Neuronal stem cell (in vitro differentiated cells): ENCODE measurements at regions not wholly inside any gene's neighbourhood (a gene's known extent, or its start where the extent isn't known, plus 50 kb on each side); places are given as distances from the start of the nearest gene placed in this dataset.

Experiments used
- DNase-seq: peaks from one replicate; pipeline ENCODE4 v3.0.0-alpha.2; 2013; ENCODE audit warnings: low spot score
- H2AFZ ChIP-seq: one replicate; pipeline ENCODE4 v1.6.1; 2013; ENCODE audit warnings: mild to moderate bottlenecking, low read length, inconsistent platforms
- H2AK5ac ChIP-seq: 2 replicates; pipeline ENCODE4 v1.6.1; 2013; ENCODE audit warnings: low read depth, mild to moderate bottlenecking, inconsistent platforms, low read length, moderate library complexity, mixed read lengths
- H2BK120ac ChIP-seq: 2 replicates; pipeline ENCODE4 v1.6.1; 2013; ENCODE audit warnings: low read depth, mild to moderate bottlenecking, inconsistent platforms, low read length, moderate library complexity, mixed read lengths
- H2BK12ac ChIP-seq: one replicate; pipeline ENCODE4 v1.6.1; 2013; ENCODE audit warnings: low read length, inconsistent platforms
- H2BK15ac ChIP-seq: 2 replicates; pipeline ENCODE4 v1.6.1; 2013; ENCODE audit warnings: mild to moderate bottlenecking, low read length, inconsistent platforms, mixed read lengths
- H2BK5ac ChIP-seq: one replicate; pipeline ENCODE4 v1.6.1; 2013; ENCODE audit warnings: inconsistent platforms, mild to moderate bottlenecking, low read length, moderate library complexity
- H3K14ac ChIP-seq: one replicate; pipeline ENCODE4 v1.6.1; 2013; ENCODE audit warnings: low read length, inconsistent platforms
- H3K18ac ChIP-seq: 2 replicates; pipeline ENCODE4 v1.6.1; 2013; ENCODE audit warnings: low read length, inconsistent platforms
- H3K23ac ChIP-seq: 2 replicates; pipeline ENCODE4 v1.6.1; 2013; ENCODE audit warnings: low read depth, mild to moderate bottlenecking, mixed read lengths, low read length, inconsistent platforms; ENCODE audit not compliant: poor library complexity
- H3K27ac ChIP-seq: replicated peaks from 3 replicates; pipeline ENCODE4 v1.5.1; 2013; ENCODE audit warnings: low read length, inconsistent platforms
- H3K27me3 ChIP-seq, 3 experiments: 2 replicates each; pipeline ENCODE4 v1.6.1; 2013; ENCODE audit warnings: low read length in 3 of 3, mild to moderate bottlenecking in 2 of 3, inconsistent platforms in 1 of 3, low read depth in 1 of 3, mixed read lengths in 1 of 3, moderate library complexity in 1 of 3; ENCODE audit not compliant: control insufficient read depth in 3 of 3, insufficient read depth in 3 of 3
- H3K36me3 ChIP-seq, 2 donors: replicated peaks in 1 of 2; 2 replicates each; pipeline ENCODE4 v1.6.1; 2013; ENCODE audit warnings: low read length in 2 of 2; ENCODE audit not compliant: control insufficient read depth in 2 of 2, insufficient read depth in 2 of 2
- H3K4ac ChIP-seq: 2 replicates; pipeline ENCODE4 v1.6.1; 2013; ENCODE audit warnings: inconsistent platforms, mild to moderate bottlenecking, low read length, moderate library complexity
- H3K4me1 ChIP-seq, 2 donors: 1 replicate in 1 of 2; 2 replicates in 1 of 2; pipeline ENCODE4 v1.6.1; 2013; ENCODE audit warnings: low read length in 2 of 2, low read depth in 1 of 2; ENCODE audit not compliant: control insufficient read depth in 2 of 2, insufficient read depth in 1 of 2
- H3K4me2 ChIP-seq: one replicate; pipeline ENCODE4 v1.6.1; 2013; ENCODE audit warnings: mild to moderate bottlenecking, low read length, inconsistent platforms; ENCODE audit not compliant: insufficient read depth, poor library complexity, severe bottlenecking
- H3K4me3 ChIP-seq, 2 donors: 2 replicates each; pipeline ENCODE4 v1.5.1; 2013; ENCODE audit warnings: low read length in 2 of 2, mild to moderate bottlenecking in 2 of 2, inconsistent platforms in 1 of 2, moderate library complexity in 1 of 2
- H3K79me1 ChIP-seq: one replicate; pipeline ENCODE4 v1.6.1; 2013; ENCODE audit warnings: low read depth, mild to moderate bottlenecking, inconsistent platforms, low read length, moderate library complexity
- H3K9ac ChIP-seq: one replicate; pipeline ENCODE4 v1.6.1; 2013; ENCODE audit warnings: mild to moderate bottlenecking, low read depth, low read length, inconsistent platforms; ENCODE audit not compliant: poor library complexity
- H3K9me3 ChIP-seq, 2 donors: replicated peaks in 1 of 2; 2 replicates each; pipeline versions ENCODE3 to v1.6.1; 2013; ENCODE audit warnings: low read length in 2 of 2, mild to moderate bottlenecking in 2 of 2, inconsistent platforms in 1 of 2, low read depth in 1 of 2, mixed read lengths in 1 of 2, moderate library complexity in 1 of 2; ENCODE audit not compliant: control insufficient read depth in 2 of 2, insufficient read depth in 1 of 2
- H4K8ac ChIP-seq: one replicate; pipeline ENCODE4 v1.6.1; 2013; ENCODE audit warnings: low read depth, mild to moderate bottlenecking, inconsistent platforms, low read length, moderate library complexity
- H4K91ac ChIP-seq: one replicate; pipeline ENCODE4 v1.6.1; 2013; ENCODE audit warnings: low read length, low read depth, mild to moderate bottlenecking, inconsistent platforms; ENCODE audit not compliant: poor library complexity
- WGBS, 2 donors: extraction: QIAGEN DNeasy Blood & Tissue Kit; methylation state at CpG; one replicate each; pipeline ENCODE4 v1.1.7; 2013; ENCODE audit warnings: missing lambda C conversion rate in 2 of 2, mixed read lengths in 1 of 2; ENCODE audit not compliant: insufficient read length in 2 of 2, insufficient replicate concordance in 1 of 2; ENCODE audit errors: extremely low coverage in 2 of 2; 5-methylcytosine and 5-hydroxymethylcytosine counted together

DNA sequence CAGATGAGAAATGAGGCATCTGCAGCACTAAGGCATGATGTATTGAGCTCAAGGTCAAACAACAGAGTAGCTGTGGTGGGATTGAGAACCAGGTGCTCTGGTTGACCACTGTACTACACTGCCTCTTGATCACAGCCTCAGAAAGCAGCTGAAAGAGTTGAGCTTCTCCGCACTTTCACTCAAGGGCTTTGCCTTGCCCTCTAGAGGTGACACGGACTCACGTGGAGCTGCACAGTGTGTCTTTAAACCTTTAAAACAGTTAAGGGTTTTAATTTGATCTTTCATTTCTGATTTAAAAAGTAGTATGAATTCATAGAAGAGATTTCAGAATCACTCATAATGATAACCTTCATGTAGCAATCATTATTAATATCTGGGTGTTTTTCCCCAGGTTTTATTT, 132.5 kb downstream of the RWDD3 start:
- Histone ChIP-seq H3K4me3 (no peak overlapping the region), H2BK5ac (no peak overlapping the region), H3K14ac (no peak overlapping the region), H2BK120ac (no peak overlapping the region), H3K27ac (no peak overlapping the region), H3K79me1 (no peaks in the 10 kb centered on the region), H2AFZ (no peak overlapping the region), H3K27me3 (no peaks in the 10 kb centered on the region), H2BK15ac (no peak overlapping the region), H4K91ac (no peak overlapping the region), H3K9ac (no peak overlapping the region), H2BK12ac (no peak overlapping the region), H3K4ac (no peak overlapping the region), H3K9me3 (no peaks in the 10 kb centered on the region), H2AK5ac (no peak overlapping the region), H3K36me3 (no peaks in the 10 kb centered on the region), H3K4me2 (no peak overlapping the region), H3K18ac (no peak overlapping the region), H3K23ac (no peak overlapping the region), H4K8ac (no peak overlapping the region), H3K4me1 (peaks cover 0 to 5% of the 10 kb centered on the region in 2 donors)
- no peak for DNase-seq
- WGBS, 2 donors = no CpG with 5 or more reads among the region's 3 CpGs

DNA sequence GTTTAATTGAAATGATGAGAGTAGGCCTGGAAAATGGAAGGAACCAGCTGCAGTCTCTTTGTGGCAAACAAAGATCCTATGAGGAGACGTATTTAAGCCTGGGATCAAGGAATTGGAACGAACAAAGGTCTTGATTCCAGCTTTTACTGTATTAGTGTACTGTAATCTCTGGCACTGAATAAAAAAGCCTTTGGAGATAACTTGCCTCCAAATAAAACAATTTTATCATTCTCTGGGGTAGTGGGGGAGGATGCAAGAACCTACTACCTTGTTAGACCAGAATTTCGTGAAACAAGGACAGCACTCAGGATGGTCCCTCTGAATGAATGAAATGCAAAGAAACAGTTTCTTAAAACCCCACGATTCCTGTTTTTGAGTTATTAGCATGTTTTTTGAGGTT, 134.2 kb downstream of the RWDD3 start:
- Histone ChIP-seq H3K23ac (no peak overlapping the region), H4K8ac (no peak overlapping the region), H3K4me2 (no peak overlapping the region), H3K9me3 (no peaks in the 10 kb centered on the region), H3K79me1 (no peaks in the 10 kb centered on the region), H2AK5ac (no peak overlapping the region), H2AFZ (no peak overlapping the region), H3K14ac (no peak overlapping the region), H3K27ac (no peak overlapping the region), H3K18ac (no peak overlapping the region), H2BK12ac (no peak overlapping the region), H3K9ac (no peak overlapping the region), H3K27me3 (no peaks in the 10 kb centered on the region), H2BK5ac (no peak overlapping the region), H2BK15ac (no peak overlapping the region), H2BK120ac (no peak overlapping the region), H3K4ac (no peak overlapping the region), H3K4me3 (no peak overlapping the region), H3K36me3 (no peaks in the 10 kb centered on the region), H3K4me1 (peaks cover 0 to 5% of the 10 kb centered on the region in 2 donors), H4K91ac (no peak overlapping the region)
- no peak for DNase-seq
- no CpG with 5 or more reads among the region's 4 CpGs for WGBS, 2 donors

DNA sequence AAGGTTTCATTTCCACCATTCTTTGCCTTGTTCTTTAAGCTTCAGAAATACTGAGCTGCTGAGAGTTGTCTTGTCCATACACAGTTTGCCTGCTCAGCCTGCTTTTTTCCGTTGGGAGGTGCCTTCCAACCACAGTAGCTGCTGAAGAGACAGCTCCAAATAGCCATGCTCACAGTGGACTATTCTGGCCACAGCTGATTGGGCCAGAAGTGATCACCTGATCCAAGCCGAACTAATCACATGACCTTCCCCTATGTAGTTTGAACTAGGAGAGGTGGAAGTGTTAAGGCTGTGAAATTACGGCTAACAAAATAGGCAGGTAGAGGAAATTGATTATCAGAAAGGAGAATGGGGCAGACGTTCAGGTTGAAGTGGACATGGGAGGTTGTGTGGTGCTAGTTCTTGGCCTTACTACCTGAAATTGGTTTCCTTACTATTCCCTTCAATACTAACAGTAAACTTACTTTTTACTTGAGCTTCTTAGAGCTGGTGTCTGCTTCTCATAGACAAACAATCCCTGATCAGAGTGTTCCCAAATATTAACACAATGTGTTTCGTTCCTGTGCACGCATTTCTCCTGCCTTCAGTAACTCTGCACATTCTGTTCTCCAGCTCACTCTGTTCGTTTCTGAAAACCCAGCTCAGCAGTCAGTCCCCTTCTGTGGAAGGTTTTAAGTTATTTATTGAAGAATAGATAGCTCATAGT, 136.1 kb downstream of the RWDD3 start:
- H3K9ac ChIP-seq = no peak overlapping the region
- H4K8ac ChIP-seq = no peak overlapping the region
- H2AFZ ChIP-seq = peak overlapping the region; percentile 21
- H3K4me2 ChIP-seq = no peak overlapping the region
- no peak overlapping the region for H3K27ac ChIP-seq
- no peaks in the 10 kb centered on the region for H3K27me3 ChIP-seq
- H2BK5ac ChIP-seq = no peak overlapping the region
- H3K4me3 ChIP-seq = peak overlapping the region in 1 of 2 donors; percentile 51
- no peak overlapping the region for H2BK12ac ChIP-seq
- H3K18ac ChIP-seq = no peak overlapping the region
- no peak overlapping the region for H2AK5ac ChIP-seq
- H3K23ac ChIP-seq = no peak overlapping the region
- peaks cover 0 to 5% of the 10 kb centered on the region in 2 donors for H3K4me1 ChIP-seq
- no peak overlapping the region for H4K91ac ChIP-seq
- H3K36me3 ChIP-seq = no peaks in the 10 kb centered on the region
- no peaks in the 10 kb centered on the region for H3K79me1 ChIP-seq
- WGBS, 2 donors = no CpG with 5 or more reads among the region's 7 CpGs
- H2BK15ac ChIP-seq = no peak overlapping the region
- peaks cover 0 to 1% of the 10 kb centered on the region in 2 donors for H3K9me3 ChIP-seq
- DNase-seq = no peak
- no peak overlapping the region for H2BK120ac ChIP-seq
- H3K4ac ChIP-seq = no peak overlapping the region
- H3K14ac ChIP-seq = no peak overlapping the region

DNA sequence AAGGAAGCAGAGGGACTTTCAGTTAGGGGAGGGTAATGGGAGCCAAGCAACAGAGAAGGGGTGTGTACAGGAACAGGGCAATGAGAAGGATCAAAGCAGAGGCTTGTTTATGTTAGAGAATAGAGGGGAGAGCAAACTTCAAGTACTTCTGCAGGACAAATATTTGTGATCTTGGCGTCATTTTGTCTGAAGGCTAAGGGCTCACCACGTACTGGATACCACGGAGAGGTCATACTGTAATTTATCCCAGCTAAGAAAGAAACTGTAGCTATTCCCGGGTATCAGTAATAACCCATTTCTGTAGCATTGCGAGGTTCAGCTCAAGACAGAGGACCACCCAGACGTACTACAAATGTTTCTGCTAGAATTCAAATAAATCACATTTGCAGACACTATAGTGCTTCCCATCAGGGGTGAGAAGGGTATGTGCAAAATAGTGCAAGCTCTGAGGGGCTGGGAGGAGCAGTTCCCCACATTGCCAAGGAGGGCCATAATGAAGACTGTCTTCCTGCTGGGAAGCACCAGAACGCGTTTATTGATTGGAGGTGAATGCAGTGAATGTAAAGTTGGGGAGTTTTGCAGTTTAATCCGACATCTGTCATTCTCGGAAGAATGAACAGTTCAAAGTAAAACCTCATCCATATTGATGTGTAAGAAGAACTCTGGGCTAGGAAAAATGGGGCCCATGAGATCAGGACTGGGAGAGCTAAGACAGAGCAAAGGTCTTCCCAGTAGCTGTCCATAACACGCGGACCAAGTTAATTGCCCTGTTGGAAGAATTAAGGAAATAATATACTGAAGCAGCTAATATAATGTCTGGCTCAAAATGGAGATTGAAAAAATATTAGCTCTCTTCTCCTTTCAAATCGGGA, 136.9 kb downstream of the RWDD3 start:
- Histone ChIP-seq H3K36me3 (no peaks in the 10 kb centered on the region), H2BK12ac (no peak overlapping the region), H2BK120ac (no peak overlapping the region), H3K79me1 (no peaks in the 10 kb centered on the region), H4K8ac (no peak overlapping the region), H3K27me3 (no peaks in the 10 kb centered on the region), H2AFZ (peak overlapping the region; percentile 21), H3K14ac (no peak overlapping the region), H3K23ac (no peak overlapping the region), H3K9ac (no peak overlapping the region), H4K91ac (no peak overlapping the region), H3K4me1 (peaks cover 0 to 5% of the 10 kb centered on the region in 2 donors), H3K4me3 (no peak overlapping the region), H2BK5ac (no peak overlapping the region), H3K27ac (no peak overlapping the region), H3K9me3 (peaks cover 0 to 1% of the 10 kb centered on the region in 2 donors), H3K18ac (no peak overlapping the region), H2BK15ac (no peak overlapping the region), H2AK5ac (no peak overlapping the region), H3K4me2 (no peak overlapping the region), H3K4ac (no peak overlapping the region)
- no CpG with 5 or more reads among the region's 13 CpGs for whole genome bisulfite sequencing, 2 donors
- DNase-seq = no peak
